CD14-positive monocyte (primary cell): ENCODE measurements at regions not wholly inside any gene's neighbourhood (a gene's known extent, or its start where the extent isn't known, plus 50 kb on each side); places are given as distances from the start of the nearest gene placed in this dataset.
"Not testable (repeated sequence)": the region's sequence is repeated elsewhere in the genome, so short reads cannot be mapped to it uniquely, and the experiment has no call there.

Experiments used
- DNase-seq, 3 donors: peaks; one replicate each; pipeline ENCODE4 v3.0.0-alpha.2; 2011 to 2022
- H2AFZ ChIP-seq: 2 replicates; pipeline ENCODE4 v1.6.0; 2012; ENCODE audit warnings: mild to moderate bottlenecking, low read depth, low read length, inconsistent platforms; ENCODE audit not compliant: insufficient read depth, poor library complexity, severe bottlenecking
- H3K27ac ChIP-seq, 2 donors: 1 replicate in 1 of 2; 2 replicates in 1 of 2; pipeline ENCODE4 v1.5.1; 2012 to 2013; ENCODE audit warnings: low read length in 2 of 2, control low read depth in 1 of 2, inconsistent platforms in 1 of 2, low read depth in 1 of 2, mild to moderate bottlenecking in 1 of 2
- H3K27me3 ChIP-seq, 2 donors: one replicate each; pipeline versions ENCODE4 v1.6.0 to v1.6.1; 2011 to 2013; ENCODE audit warnings: low read length in 2 of 2; ENCODE audit not compliant: control insufficient read depth in 2 of 2, insufficient read depth in 2 of 2
- H3K36me3 ChIP-seq, 2 donors: replicated peaks in 1 of 2; 1 replicate in 1 of 2; 2 replicates in 1 of 2; pipeline versions ENCODE4 v1.5.1 to v1.6.1; 2012 to 2013; ENCODE audit warnings: low read length in 2 of 2, control low read depth in 1 of 2, inconsistent platforms in 1 of 2, mild to moderate bottlenecking in 1 of 2; ENCODE audit not compliant: insufficient read depth in 2 of 2, control insufficient read depth in 1 of 2
- H3K4me1 ChIP-seq, 2 donors: 1 replicate in 1 of 2; 2 replicates in 1 of 2; pipeline versions ENCODE4 v1.5.1 to v1.6.1; 2012 to 2013; ENCODE audit warnings: low read length in 2 of 2, control low read depth in 1 of 2, inconsistent platforms in 1 of 2, mild to moderate bottlenecking in 1 of 2, moderate library complexity in 1 of 2; ENCODE audit not compliant: insufficient read depth in 2 of 2, control insufficient read depth in 1 of 2
- H3K4me2 ChIP-seq: replicated peaks from 2 replicates; pipeline ENCODE3; 2012; ENCODE audit warnings: low read length, moderate library complexity, mild to moderate bottlenecking; ENCODE audit not compliant: poor library complexity, severe bottlenecking; ENCODE audit errors: extremely low read depth
- H3K4me3 ChIP-seq, 3 experiments: fragments of 200-600 bp in 1 of 3; sonication (generic) in 1 of 3; replicated peaks in 1 of 3; 1 replicate in 2 of 3; 2 replicates in 1 of 3; pipeline ENCODE4 v1.5.1; 2011 to 2013; ENCODE audit warnings: low read length in 3 of 3, mild to moderate bottlenecking in 3 of 3, control low read depth in 2 of 3, low read depth in 2 of 3, inconsistent platforms in 1 of 3, moderate library complexity in 1 of 3
- H3K79me2 ChIP-seq: 2 replicates; pipeline ENCODE4 v1.6.0; 2012; ENCODE audit warnings: mild to moderate bottlenecking, control low read depth, inconsistent platforms, low read length, moderate library complexity; ENCODE audit not compliant: insufficient read depth
- H3K9ac ChIP-seq: 2 replicates; pipeline ENCODE4 v1.6.0; 2017; ENCODE audit warnings: low read length, mild to moderate bottlenecking; ENCODE audit not compliant: insufficient read depth, poor library complexity, severe bottlenecking
- H3K9me3 ChIP-seq, 2 donors: replicated peaks in 1 of 2; 1 replicate in 1 of 2; 2 replicates in 1 of 2; pipeline versions ENCODE4 v1.5.1 to v1.6.1; 2012 to 2013; ENCODE audit warnings: low read length in 2 of 2, control low read depth in 1 of 2; ENCODE audit not compliant: control insufficient read depth in 1 of 2, insufficient read depth in 1 of 2
- H4K20me1 ChIP-seq: 2 replicates; pipeline ENCODE4 v1.6.0; 2012; ENCODE audit warnings: mild to moderate bottlenecking, low read length, control low read depth, moderate library complexity; ENCODE audit not compliant: insufficient read depth
- H3K27ac Mint-ChIP-seq, 7 donors: one replicate each; pipeline ENCODE4 v1.8.0; 2020; ENCODE audit warnings: mild to moderate bottlenecking in 7 of 7, mixed read lengths in 7 of 7, moderate library complexity in 6 of 7, inconsistent platforms in 2 of 7
- H3K27me3 Mint-ChIP-seq, 3 donors: one replicate each; pipeline ENCODE4 v1.8.0; 2021 to 2022; ENCODE audit warnings: low read depth in 3 of 3, mild to moderate bottlenecking in 3 of 3, mixed read lengths in 3 of 3, moderate library complexity in 3 of 3, inconsistent platforms in 1 of 3
- H3K36me3 Mint-ChIP-seq, 2 donors: one replicate each; pipeline ENCODE4 v1.8.0; 2020; ENCODE audit warnings: mixed read lengths in 2 of 2, inconsistent platforms in 1 of 2, mild to moderate bottlenecking in 1 of 2
- H3K4me1 Mint-ChIP-seq: one replicate; pipeline ENCODE4 v1.8.0; 2020; ENCODE audit warnings: mild to moderate bottlenecking, mixed read lengths
- H3K4me3 Mint-ChIP-seq, 2 donors: one replicate each; pipeline ENCODE4 v1.8.0; 2020; ENCODE audit warnings: mild to moderate bottlenecking in 2 of 2, mixed read lengths in 2 of 2, moderate library complexity in 1 of 2
- H3K9me3 Mint-ChIP-seq, 7 donors: one replicate each; pipeline ENCODE4 v1.8.0; 2020 to 2022; ENCODE audit warnings: mixed read lengths in 7 of 7, mild to moderate bottlenecking in 6 of 7, moderate library complexity in 6 of 7, inconsistent platforms in 2 of 7
- WGBS: methylation state at CpG from one replicate; pipeline ENCODE4 v1.1.5; 2013; ENCODE audit warnings: missing lambda C conversion rate; ENCODE audit not compliant: insufficient coverage; 5-methylcytosine and 5-hydroxymethylcytosine counted together
- intact Hi-C, 2 donors: fragments of 100-400 bp; cut with micrococcal nuclease; formaldehyde crosslinking; loops; one replicate each; pipeline versions ENCODE4 v1.15.0 to v1.15.1; 2023
- TF ChIP-seq, protein P1 (sequence below): fragments of 200-600 bp; IDR thresholded peaks from one replicate; pipeline ENCODE4 v1.8.0; 2022; ENCODE audit warnings: antibody characterized with exemption, mild to moderate bottlenecking

DNA sequence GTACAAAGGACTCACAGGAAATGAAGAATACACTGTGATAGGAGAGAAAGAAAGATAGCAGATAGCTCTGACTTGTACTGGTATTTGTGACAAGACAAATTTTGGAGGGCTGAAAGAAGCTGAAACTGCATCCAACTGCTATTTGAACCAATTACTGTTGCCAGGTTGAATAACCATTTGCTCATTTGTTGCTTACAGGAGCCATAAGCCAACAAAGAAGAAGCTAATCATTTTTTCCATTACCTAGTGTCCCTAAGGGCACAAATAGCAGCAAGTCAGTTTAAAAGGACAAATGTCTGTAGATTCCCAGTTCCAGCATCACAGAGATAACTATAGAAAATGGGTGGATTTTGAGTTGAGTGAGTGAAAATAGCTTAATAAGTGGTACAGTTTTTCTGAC, 376.9 kb upstream of the ARPP21 start:
- Histone ChIP-seq H3K9me3 (peaks cover 0 to 3% of the 10 kb centered on the region in 2 donors), H3K36me3 (no peaks in the 10 kb centered on the region), H4K20me1 (no peaks in the 10 kb centered on the region), H3K27ac (no peak overlapping the region), H3K4me3 (no peak overlapping the region), H3K79me2 (no peaks in the 10 kb centered on the region), H3K4me1 (no peaks in the 10 kb centered on the region), H3K9ac (no peak overlapping the region), H3K4me2 (no peak overlapping the region), H2AFZ (no peak overlapping the region), H3K27me3 (no peaks in the 10 kb centered on the region)
- TF ChIP-seq, protein P1, sequence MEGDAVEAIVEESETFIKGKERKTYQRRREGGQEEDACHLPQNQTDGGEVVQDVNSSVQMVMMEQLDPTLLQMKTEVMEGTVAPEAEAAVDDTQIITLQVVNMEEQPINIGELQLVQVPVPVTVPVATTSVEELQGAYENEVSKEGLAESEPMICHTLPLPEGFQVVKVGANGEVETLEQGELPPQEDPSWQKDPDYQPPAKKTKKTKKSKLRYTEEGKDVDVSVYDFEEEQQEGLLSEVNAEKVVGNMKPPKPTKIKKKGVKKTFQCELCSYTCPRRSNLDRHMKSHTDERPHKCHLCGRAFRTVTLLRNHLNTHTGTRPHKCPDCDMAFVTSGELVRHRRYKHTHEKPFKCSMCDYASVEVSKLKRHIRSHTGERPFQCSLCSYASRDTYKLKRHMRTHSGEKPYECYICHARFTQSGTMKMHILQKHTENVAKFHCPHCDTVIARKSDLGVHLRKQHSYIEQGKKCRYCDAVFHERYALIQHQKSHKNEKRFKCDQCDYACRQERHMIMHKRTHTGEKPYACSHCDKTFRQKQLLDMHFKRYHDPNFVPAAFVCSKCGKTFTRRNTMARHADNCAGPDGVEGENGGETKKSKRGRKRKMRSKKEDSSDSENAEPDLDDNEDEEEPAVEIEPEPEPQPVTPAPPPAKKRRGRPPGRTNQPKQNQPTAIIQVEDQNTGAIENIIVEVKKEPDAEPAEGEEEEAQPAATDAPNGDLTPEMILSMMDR: no peak
- Mint-ChIP-seq H3K27me3 (no peaks in the 10 kb centered on the region), H3K4me1 (no peaks in the 10 kb centered on the region), H3K9me3 (peaks cover 0 to 4% (median 2%) of the 10 kb centered on the region in 7 donors), H3K36me3 (no peaks in the 10 kb centered on the region), H3K4me3 (no peak overlapping the region), H3K27ac (no peak overlapping the region)
- intact Hi-C loops: no loop called here
- no peak for DNase-seq

GRCh38 chr3:35263477-35263876, 375.8 kb upstream of the ARPP21 start:
- Histone ChIP-seq H3K9me3 (peaks cover 0 to 3% of the 10 kb centered on the region in 2 donors), H4K20me1 (no peaks in the 10 kb centered on the region), H3K4me1 (no peaks in the 10 kb centered on the region), H3K36me3 (no peaks in the 10 kb centered on the region), H3K79me2 (no peaks in the 10 kb centered on the region), H3K27me3 (no peaks in the 10 kb centered on the region), H2AFZ (no peak overlapping the region), H3K4me2 (no peak overlapping the region), H3K9ac (no peak overlapping the region), H3K27ac (no peak overlapping the region), H3K4me3 (no peak overlapping the region)
- Mint-ChIP-seq H3K9me3 (peaks cover 0 to 4% (median 2%) of the 10 kb centered on the region in 7 donors), H3K4me3 (no peak overlapping the region), H3K36me3 (no peaks in the 10 kb centered on the region), H3K27me3 (no peaks in the 10 kb centered on the region), H3K27ac (no peak overlapping the region), H3K4me1 (no peaks in the 10 kb centered on the region)
- intact Hi-C loops: no loop called here
- WGBS: no CpG with 5 or more reads among the region's 1 CpG
- TF ChIP-seq, protein P1: no peak
- DNase-seq: no peak

GRCh38 chr3:35266065-35266464, 373.3 kb upstream of the ARPP21 start:
- H3K27me3 ChIP-seq, intact Hi-C loops, H3K27ac ChIP-seq, H3K4me3 ChIP-seq, H3K4me1 Mint-ChIP-seq, H3K36me3 ChIP-seq, H3K9me3 Mint-ChIP-seq, H3K79me2 ChIP-seq, H3K36me3 Mint-ChIP-seq, H3K9me3 ChIP-seq, H3K4me3 Mint-ChIP-seq, H3K4me2 ChIP-seq, DNase-seq, H2AFZ ChIP-seq, H3K27me3 Mint-ChIP-seq, H3K4me1 ChIP-seq, H3K27ac Mint-ChIP-seq, H4K20me1 ChIP-seq, H3K9ac ChIP-seq: not testable (repeated sequence)
- 90% methylated on average over 5 of the region's 12 CpGs for WGBS
